ENCODE measurements at regions not wholly inside any gene's neighbourhood (a gene's known extent, or its start where the extent isn't known, plus 50 kb on each side); places are given as distances from the start of the nearest gene placed in this dataset.

GRCh38 chr6:114579486-114579885 is 236.7 kb upstream of the HS3ST5 start:
- in situ Hi-C loops (cut with HindIII; ENCODE audit: low sequenced_read_pairs): no loop called here
- DNase-seq (ENCODE audit: low read depth, low spot score): no peak
- TF ChIP-seq CTCF (IDR thresholded peaks at IDR 0.05; ENCODE audit: low read depth, low read length): no peak
- H3K4me3 ChIP-seq (ENCODE audit: low read depth, low read length): no peak overlapping the region

DNA sequence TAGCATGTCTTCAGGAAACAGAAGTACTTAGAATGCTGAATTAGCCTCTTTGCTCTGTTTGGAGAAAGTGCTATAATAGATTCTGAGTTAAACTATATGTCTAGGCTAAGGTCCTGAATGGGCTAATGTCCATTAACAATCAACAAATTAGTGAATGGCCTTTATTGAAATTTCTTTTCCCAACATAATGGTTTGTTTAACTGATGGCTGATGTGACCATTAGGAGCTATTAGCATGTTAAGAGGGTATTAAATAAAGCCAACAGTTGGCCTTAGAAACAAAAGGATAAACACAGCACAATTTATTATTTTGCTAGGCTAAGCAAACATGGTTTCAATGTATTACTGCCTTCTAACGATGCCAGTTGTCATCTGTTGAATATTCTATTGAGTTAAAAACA is 234.3 kb upstream of the HS3ST5 start:
- H3K4me3 ChIP-seq (ENCODE audit: low read depth, low read length): no peak overlapping the region
- in situ Hi-C loops (cut with HindIII; ENCODE audit: low sequenced_read_pairs): no loop called here
- DNase-seq (ENCODE audit: low read depth, low spot score): no peak
- no peak for TF ChIP-seq CTCF (IDR thresholded peaks at IDR 0.05; ENCODE audit: low read depth, low read length)

- DNase-seq (ENCODE audit: low read depth, low spot score): no peak
- no peak overlapping the region for H3K4me3 ChIP-seq (ENCODE audit: low read depth, low read length)
- in situ Hi-C loops (cut with HindIII; ENCODE audit: low sequenced_read_pairs): no loop called here
- no peak for TF ChIP-seq CTCF (IDR thresholded peaks at IDR 0.05; ENCODE audit: low read depth, low read length)
Measured at GRCh38 chr6:114576330-114576729, 233.5 kb upstream of the HS3ST5 start.

- no peak for TF ChIP-seq CTCF (IDR thresholded peaks at IDR 0.05; ENCODE audit: low read depth, low read length)
- no peak overlapping the region for H3K4me3 ChIP-seq (ENCODE audit: low read depth, low read length)
- in situ Hi-C loops (cut with HindIII; ENCODE audit: low sequenced_read_pairs): no loop called here
- no peak for DNase-seq (ENCODE audit: low read depth, low spot score)
Measured at GRCh38 chr6:114569669-114570068, 226.8 kb upstream of the HS3ST5 start.

DNA sequence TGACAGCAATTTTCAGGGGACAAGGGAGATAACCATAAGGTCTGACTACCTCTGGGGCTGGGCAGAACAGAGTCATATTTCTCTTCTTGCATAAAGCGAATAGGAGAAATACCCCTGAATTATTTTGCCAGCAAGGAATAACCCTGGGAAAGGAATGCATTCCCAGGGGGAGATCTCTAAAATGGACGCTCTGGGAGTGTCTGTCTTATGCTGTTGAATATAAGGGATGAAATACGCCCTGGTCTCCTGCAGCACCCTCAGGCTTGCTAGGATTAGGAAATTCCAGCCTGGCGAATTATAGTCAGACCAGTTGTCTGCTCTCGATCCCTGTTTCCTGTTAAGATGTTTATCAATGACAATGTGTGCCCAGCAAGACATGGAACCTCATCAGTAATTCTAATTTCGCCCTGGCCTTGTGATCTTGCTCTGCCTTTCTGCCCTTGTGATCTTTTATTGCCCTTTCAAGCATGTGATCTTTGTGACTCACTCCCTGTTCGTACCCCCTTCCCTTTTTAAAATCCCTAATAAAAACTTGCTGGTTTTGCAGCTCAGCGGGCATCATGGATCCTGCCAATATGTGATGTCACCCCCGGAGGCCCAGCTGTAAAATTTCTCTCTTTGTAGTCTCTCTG is 221.6 kb upstream of the HS3ST5 start:
- no peak overlapping the region for H3K4me3 ChIP-seq (ENCODE audit: low read depth, low read length)
- DNase-seq (ENCODE audit: low read depth, low spot score): no peak
- in situ Hi-C loops (cut with HindIII; ENCODE audit: low sequenced_read_pairs): no loop called here
- TF ChIP-seq CTCF (IDR thresholded peaks at IDR 0.05; ENCODE audit: low read depth, low read length): no peak

DNA sequence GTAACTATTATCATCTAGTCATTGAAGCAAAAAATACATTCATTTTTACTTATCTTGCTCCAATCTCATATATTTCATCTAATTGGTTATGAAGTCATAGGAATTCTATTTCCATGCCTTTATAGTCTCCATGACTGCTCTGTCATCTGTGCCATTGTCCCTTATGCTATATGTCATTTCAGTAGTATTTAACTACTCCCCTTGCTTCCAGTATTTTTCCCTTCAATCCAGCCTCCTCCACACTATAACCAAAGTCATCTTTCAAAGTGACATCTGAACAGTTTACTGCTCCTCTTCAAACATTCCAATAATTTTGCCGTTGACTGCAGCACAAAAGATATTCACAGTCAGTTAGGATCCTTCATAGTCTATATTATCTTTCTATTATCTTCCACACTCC is 216.6 kb upstream of the HS3ST5 start:
- in situ Hi-C loops (cut with HindIII; ENCODE audit: low sequenced_read_pairs): no loop called here
- TF ChIP-seq CTCF (IDR thresholded peaks at IDR 0.05; ENCODE audit: low read depth, low read length): no peak

DNA sequence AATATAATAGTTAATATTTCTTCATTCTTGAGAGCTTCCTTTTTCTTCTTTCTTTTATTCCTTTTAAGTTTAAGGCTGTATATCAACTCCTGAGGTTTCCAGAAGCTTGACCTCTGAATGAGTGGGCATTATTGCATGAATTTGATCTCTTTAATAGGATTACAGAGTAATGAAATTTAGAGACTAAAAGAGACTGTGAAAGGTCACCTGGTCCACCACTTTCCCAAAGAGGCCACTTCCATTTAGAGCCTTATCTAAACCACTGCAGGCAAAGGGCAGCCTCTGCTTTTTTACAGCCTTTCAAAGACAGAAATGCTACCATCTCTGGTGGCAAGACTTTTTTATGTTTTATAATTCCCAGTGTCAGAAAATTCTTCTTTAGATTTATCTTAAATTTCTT is 215.3 kb upstream of the HS3ST5 start:
- in situ Hi-C loops (cut with HindIII; ENCODE audit: low sequenced_read_pairs): no loop called here
- TF ChIP-seq CTCF (IDR thresholded peaks at IDR 0.05; ENCODE audit: low read depth, low read length): no peak
- H3K4me3 ChIP-seq (ENCODE audit: low read depth, low read length): no peak overlapping the region
- DNase-seq (ENCODE audit: low read depth, low spot score): no peak

More for the DNA sequence above, 216.6 kb upstream of the HS3ST5 start:
- no peak for DNase-seq (ENCODE audit: low read depth, low spot score)
- no peak overlapping the region for H3K4me3 ChIP-seq (ENCODE audit: low read depth, low read length)

Data from astrocyte of the spinal cord (primary cell).